Suprapubic skin (tissue), 4 donors: ENCODE measurements at regions not wholly inside any gene's neighbourhood (a gene's known extent, or its start where the extent isn't known, plus 50 kb on each side); places are given as distances from the start of the nearest gene placed in this dataset.

ENCODE experiments used
- DNase-seq, 2 donors: peaks; one replicate each; pipeline ENCODE4 v3.0.0-alpha.2; 2019; ENCODE audit warnings: low spot score in 2 of 2
- H3K27ac ChIP-seq: fragments of 200-600 bp; sonication (generic); one replicate; pipeline ENCODE4 v1.5.1; 2019
- H3K27me3 ChIP-seq: fragments of 200-600 bp; sonication (generic); one replicate; pipeline ENCODE4 v1.5.1; 2019
- H3K36me3 ChIP-seq: fragments of 200-600 bp; sonication (generic); one replicate; pipeline ENCODE4 v1.5.1; 2019
- H3K4me1 ChIP-seq: fragments of 200-600 bp; sonication (generic); one replicate; pipeline ENCODE4 v1.5.1; 2019
- H3K4me3 ChIP-seq: fragments of 200-600 bp; sonication (generic); one replicate; pipeline ENCODE4 v1.5.1; 2019; ENCODE audit warnings: mild to moderate bottlenecking
- H3K9me3 ChIP-seq: fragments of 200-600 bp; sonication (generic); one replicate; pipeline ENCODE4 v1.5.1; 2019
- CTCF ChIP-seq, 2 donors: fragments of 200-600 bp in 1 of 2; fragments of 450-650 bp in 1 of 2; sonication (generic) in 1 of 2; IDR thresholded peaks; one replicate each; pipeline ENCODE4 v1.5.1; 2016 to 2019; ENCODE audit warnings: antibody characterized with exemption in 2 of 2, mild to moderate bottlenecking in 1 of 2, moderate library complexity in 1 of 2
- EP300 ChIP-seq: sonication (generic); formaldehyde crosslinking; IDR thresholded peaks from one replicate; pipeline ENCODE4 v1.6.1; 2017; ENCODE audit warnings: antibody characterized with exemption
- POLR2A ChIP-seq, 2 donors: fragments of 450-650 bp; IDR thresholded peaks; one replicate each; pipeline ENCODE4 v1.6.1; 2017; ENCODE audit warnings: antibody characterized with exemption in 2 of 2, mild to moderate bottlenecking in 2 of 2, moderate library complexity in 2 of 2
- POLR2AphosphoS5 ChIP-seq, 3 donors: sonication (generic); formaldehyde crosslinking; IDR thresholded peaks; one replicate each; pipeline ENCODE4 v1.6.1; 2017; ENCODE audit warnings: antibody characterized with exemption in 3 of 3
- WGBS: methylation state at CpG from one replicate; pipeline ENCODE4 v1.1.5; 2018; 5-methylcytosine and 5-hydroxymethylcytosine counted together

- WGBS = 67% methylated on average over 10 of the region's 10 CpGs
- Histone ChIP-seq H3K4me1 (no peaks in the 10 kb centered on the region), H3K9me3 (no peaks in the 10 kb centered on the region), H3K36me3 (no peaks in the 10 kb centered on the region), H3K27me3 (no peaks in the 10 kb centered on the region), H3K27ac (no peak overlapping the region), H3K4me3 (no peak overlapping the region)
- TF ChIP-seq POLR2AphosphoS5 (IDR thresholded peaks at IDR 0.05) = no peak
- no peak for TF ChIP-seq CTCF (IDR thresholded peaks at IDR 0.05)
- TF ChIP-seq POLR2A (IDR thresholded peaks at IDR 0.05) = no peak
- TF ChIP-seq EP300 = no peak
- DNase-seq = no peak
Observed at GRCh38 chr6:14499841-14500240, 382.3 kb downstream of the CD83 start.

- TF ChIP-seq CTCF (IDR thresholded peaks at IDR 0.05) = no peak
- TF ChIP-seq POLR2AphosphoS5 (IDR thresholded peaks at IDR 0.05) = no peak
- no peak for TF ChIP-seq EP300
- no peak for TF ChIP-seq POLR2A (IDR thresholded peaks at IDR 0.05)
- H3K4me3 ChIP-seq = no peak overlapping the region
- H3K4me1 ChIP-seq = no peaks in the 10 kb centered on the region
- 100% methylated on average over 2 of the region's 2 CpGs for WGBS
- DNase-seq = no peak
- H3K36me3 ChIP-seq = no peaks in the 10 kb centered on the region
- H3K27ac ChIP-seq = no peak overlapping the region
- no peaks in the 10 kb centered on the region for H3K9me3 ChIP-seq
- H3K27me3 ChIP-seq = no peaks in the 10 kb centered on the region
Observed at GRCh38 chr6:14500809-14501208, 383.2 kb downstream of the CD83 start.

- Histone ChIP-seq H3K4me3 (no peak overlapping the region), H3K27me3 (no peaks in the 10 kb centered on the region), H3K27ac (no peak overlapping the region), H3K9me3 (no peaks in the 10 kb centered on the region), H3K36me3 (no peaks in the 10 kb centered on the region), H3K4me1 (no peaks in the 10 kb centered on the region)
- 89% methylated on average over 7 of the region's 7 CpGs for WGBS
- no peak for DNase-seq
- TF ChIP-seq CTCF (IDR thresholded peaks at IDR 0.05) (no peak), EP300 (no peak), POLR2AphosphoS5 (IDR thresholded peaks at IDR 0.05) (no peak), POLR2A (IDR thresholded peaks at IDR 0.05) (no peak)
Observed at GRCh38 chr6:14501240-14501639, 383.7 kb downstream of the CD83 start.

- no peaks in the 10 kb centered on the region for H3K9me3 ChIP-seq
Observed at GRCh38 chr6:14501914-14502313, 384.3 kb downstream of the CD83 start.

GRCh38 chr6:14502551-14502950 is 385.0 kb downstream of the CD83 start:
- H3K27me3 ChIP-seq = no peaks in the 10 kb centered on the region
- 75% methylated on average over 6 of the region's 6 CpGs for WGBS

More at GRCh38 chr6:14501914-14502313, 384.3 kb downstream of the CD83 start:
- Histone ChIP-seq H3K27ac (no peak overlapping the region), H3K4me1 (no peaks in the 10 kb centered on the region), H3K4me3 (no peak overlapping the region), H3K27me3 (no peaks in the 10 kb centered on the region), H3K36me3 (no peaks in the 10 kb centered on the region)
- no peak for TF ChIP-seq POLR2A (IDR thresholded peaks at IDR 0.05)
- TF ChIP-seq CTCF (IDR thresholded peaks at IDR 0.05) = no peak
- no peak for TF ChIP-seq EP300
- no peak for TF ChIP-seq POLR2AphosphoS5 (IDR thresholded peaks at IDR 0.05)
- no peak for DNase-seq
- whole genome bisulfite sequencing = 87% methylated on average over 5 of the region's 5 CpGs

More at GRCh38 chr6:14502551-14502950, 385.0 kb downstream of the CD83 start:
- no peaks in the 10 kb centered on the region for H3K36me3 ChIP-seq
- TF ChIP-seq POLR2A (IDR thresholded peaks at IDR 0.05) = no peak
- no peak for TF ChIP-seq CTCF (IDR thresholded peaks at IDR 0.05)
- TF ChIP-seq EP300 = no peak
- no peaks in the 10 kb centered on the region for H3K9me3 ChIP-seq
- no peak for DNase-seq
- H3K4me1 ChIP-seq = no peaks in the 10 kb centered on the region
- H3K27ac ChIP-seq = no peak overlapping the region
- no peak overlapping the region for H3K4me3 ChIP-seq
